ENCODE measurements at regions not wholly inside any gene's neighbourhood (a gene's known extent, or its start where the extent isn't known, plus 50 kb on each side); places are given as distances from the start of the nearest gene placed in this dataset.
A peak's percentile ranks its signal among the peaks of the same experiment; 100 is the strongest.
"Not testable (repeated sequence)": the region's sequence is repeated elsewhere in the genome, so short reads cannot be mapped to it uniquely, and the experiment has no call there.

GRCh38 chr2:181781078-181781786 is 100.9 kb upstream of the NEUROD1 start:
- H3K4me3 ChIP-seq, result no peak overlapping the region
- no peaks in the 10 kb centered on the region for H3K36me3 ChIP-seq
- H3K27me3 ChIP-seq, result no peaks in the 10 kb centered on the region
- DNase-seq, result no peak
- H3K9me3 ChIP-seq, result no peaks in the 10 kb centered on the region

DNA sequence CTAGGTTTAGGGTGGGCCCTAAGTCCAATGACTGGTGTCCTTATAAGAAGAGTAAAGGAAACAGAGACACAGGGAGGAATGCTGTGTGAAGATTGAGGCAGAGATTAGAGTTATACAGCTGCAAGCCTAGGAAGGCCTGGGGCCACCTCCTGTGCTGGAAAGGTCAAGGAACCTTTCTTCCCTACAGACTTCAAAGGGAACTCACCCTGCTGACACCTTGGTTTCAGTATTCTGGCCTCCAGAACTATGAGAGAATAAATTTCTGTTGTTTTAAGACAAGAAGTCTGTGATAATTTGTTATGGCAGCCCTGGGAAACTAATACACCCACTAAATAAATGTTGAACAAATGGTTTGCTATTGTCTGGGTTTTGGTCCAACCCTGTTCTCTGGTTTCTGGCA is 102.3 kb upstream of the NEUROD1 start:
- no peak overlapping the region for H3K4me3 ChIP-seq
- no peaks in the 10 kb centered on the region for H3K9me3 ChIP-seq
- no peaks in the 10 kb centered on the region for H3K36me3 ChIP-seq
- no peak for DNase-seq
- H3K27me3 ChIP-seq, result no peaks in the 10 kb centered on the region

- Histone ChIP-seq H3K9me3 (no peaks in the 10 kb centered on the region), H3K27me3 (no peaks in the 10 kb centered on the region), H3K4me3 (no peak overlapping the region), H3K36me3 (no peaks in the 10 kb centered on the region)
- DNase-seq, result peak; percentile 25
Observed at GRCh38 chr2:181784556-181784955, 104.2 kb upstream of the NEUROD1 start.

DNA sequence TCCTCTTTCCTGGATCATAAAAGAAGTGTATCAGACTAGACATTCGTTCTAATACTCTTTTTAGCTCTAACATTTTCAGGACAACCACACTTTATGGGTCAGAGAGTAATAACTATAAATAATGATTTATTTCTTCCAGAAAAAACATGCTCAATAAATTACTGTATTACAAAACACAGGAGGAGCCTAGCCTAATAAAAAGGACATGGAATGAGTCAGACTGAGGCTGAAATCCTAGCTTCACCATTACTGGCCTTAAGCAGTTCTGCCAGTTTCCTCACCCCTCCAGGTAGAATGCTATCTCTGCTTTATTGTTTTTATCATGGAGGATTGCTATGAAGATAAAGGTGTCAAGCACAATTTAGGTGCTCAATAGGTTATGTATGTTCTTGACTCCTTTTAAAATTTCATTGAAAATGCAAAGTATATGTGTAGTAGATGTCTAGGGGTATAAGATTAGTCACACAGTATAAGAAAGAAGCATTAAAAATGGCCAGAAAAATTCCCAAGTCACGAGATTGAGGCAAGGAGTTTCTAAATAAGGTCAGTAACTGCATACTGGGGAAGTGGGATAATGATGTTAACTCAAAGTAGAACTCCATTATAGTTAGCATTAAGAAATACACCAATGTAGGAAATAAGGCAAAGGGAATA is 105.5 kb upstream of the NEUROD1 start:
- Histone ChIP-seq H3K27me3 (no peaks in the 10 kb centered on the region), H3K4me3 (no peak overlapping the region), H3K36me3 (no peaks in the 10 kb centered on the region), H3K9me3 (no peaks in the 10 kb centered on the region)
- DNase-seq, result no peak

DNA sequence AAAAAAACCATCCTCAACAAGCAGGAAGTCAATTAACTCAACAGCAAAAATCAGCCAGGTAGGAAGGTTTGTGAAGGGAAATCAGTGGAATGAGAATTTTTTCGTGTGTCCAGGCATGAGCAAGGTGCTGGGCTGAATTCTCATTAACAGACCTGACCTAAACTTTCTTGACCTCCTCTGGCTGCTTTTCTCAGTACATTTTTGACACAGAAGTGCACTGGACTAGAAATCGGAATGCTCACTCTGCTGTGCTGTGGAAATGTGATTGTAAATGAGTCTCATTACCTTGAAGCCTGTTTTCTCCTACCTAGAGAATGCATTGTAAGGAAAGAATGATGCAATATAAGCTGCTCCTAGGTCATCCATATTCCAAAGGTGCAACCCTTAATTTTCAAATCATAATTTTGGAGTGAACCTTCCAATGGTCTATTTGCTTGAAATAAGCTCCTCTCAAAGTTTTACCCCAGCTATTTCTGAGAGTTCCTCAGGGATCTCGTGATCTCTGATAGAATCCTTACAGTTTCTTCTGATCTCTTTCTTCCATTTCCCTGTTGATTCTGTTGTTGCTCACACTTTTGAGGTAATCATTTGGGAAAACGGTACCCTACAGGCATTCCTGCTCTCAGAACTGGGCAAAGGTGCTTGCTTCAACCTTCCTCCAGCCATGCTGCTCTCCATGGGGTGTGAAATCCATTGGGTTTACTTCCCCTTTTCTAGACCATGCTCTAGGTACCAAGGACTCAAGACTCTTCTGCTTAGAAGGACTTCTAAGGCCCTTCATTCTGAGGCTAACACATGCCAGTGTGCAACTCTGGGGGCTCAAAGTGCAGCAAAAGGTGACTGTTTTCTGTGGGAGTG is 104.9 kb upstream of the ITPRID2 start:
- Histone ChIP-seq H3K4me3 (no peak overlapping the region), H3K27me3 (no peaks in the 10 kb centered on the region), H3K9me3 (no peaks in the 10 kb centered on the region), H3K36me3 (no peaks in the 10 kb centered on the region)
- DNase-seq, result no peak

- Histone ChIP-seq H3K4me3 (no peak overlapping the region), H3K27me3 (no peaks in the 10 kb centered on the region), H3K36me3 (no peaks in the 10 kb centered on the region), H3K9me3 (no peaks in the 10 kb centered on the region; the same call in 1 of the 2 replicates)
- DNase-seq, result no peak
Observed at GRCh38 chr2:181787310-181788048, 104.1 kb upstream of the ITPRID2 start.

DNA sequence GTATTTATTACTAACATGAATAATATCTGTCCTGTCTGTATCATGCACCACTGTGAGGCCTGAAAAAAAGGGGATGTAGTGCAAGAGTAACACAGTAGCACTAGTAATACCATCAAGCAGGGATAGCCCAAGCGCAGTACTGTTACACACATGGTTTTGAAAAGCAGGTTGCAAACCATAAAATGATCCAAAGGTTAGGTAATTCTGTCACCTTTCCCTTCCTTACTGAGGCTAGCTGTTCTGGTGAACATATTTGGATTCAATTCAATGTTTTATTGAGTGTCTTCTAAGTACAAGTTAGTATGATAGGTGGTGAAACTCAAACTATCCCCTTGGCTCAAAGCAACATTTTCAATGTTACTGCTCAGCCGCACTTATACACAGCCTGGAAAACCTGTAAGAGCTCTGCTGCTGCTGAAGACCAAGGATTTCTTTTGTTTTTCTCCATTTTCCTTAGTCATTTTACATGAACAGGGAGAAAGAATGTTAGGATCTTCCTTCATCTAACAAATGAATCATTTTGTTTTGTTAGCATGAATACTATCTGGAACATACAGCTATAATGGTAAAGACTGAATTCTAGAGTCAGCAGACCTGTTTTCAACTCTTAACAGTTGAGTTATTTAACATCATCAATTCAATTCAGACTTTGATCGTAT is 102.5 kb upstream of the ITPRID2 start:
- no peaks in the 10 kb centered on the region for H3K27me3 ChIP-seq
- H3K9me3 ChIP-seq, result no peaks in the 10 kb centered on the region; the same call in 1 of the 2 replicates
- H3K4me3 ChIP-seq, result no peak overlapping the region
- H3K36me3 ChIP-seq, result no peaks in the 10 kb centered on the region
- no peak for DNase-seq

DNA sequence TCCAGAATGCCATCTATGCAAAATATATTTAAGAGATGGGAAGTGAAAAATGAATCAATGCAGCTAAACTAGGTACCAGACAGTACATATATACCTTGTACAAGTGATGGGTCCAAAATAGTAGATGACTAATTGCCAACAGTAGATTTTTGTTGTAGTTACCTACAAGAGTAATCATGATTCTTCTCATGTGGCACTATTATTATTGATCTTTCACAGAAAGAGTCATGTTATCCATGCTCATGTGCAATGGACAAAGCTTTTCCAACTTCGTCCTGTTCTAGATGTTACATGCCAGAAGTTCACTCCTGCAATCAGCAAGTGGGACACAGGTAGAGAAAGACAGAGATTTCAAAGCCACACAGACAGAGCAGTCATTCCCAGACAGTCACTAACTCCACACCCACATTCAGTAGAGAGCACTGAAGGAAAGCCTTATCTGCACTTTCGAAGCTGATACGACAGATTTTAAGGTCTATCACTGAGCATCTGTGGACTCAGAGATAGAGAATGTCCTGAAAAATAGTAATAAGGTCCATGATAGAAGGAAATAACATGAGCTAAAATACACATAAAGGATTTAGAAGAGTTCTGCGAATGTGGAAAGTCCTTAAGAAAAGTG is 101.6 kb upstream of the ITPRID2 start:
- Histone ChIP-seq H3K36me3 (no peaks in the 10 kb centered on the region), H3K27me3 (no peaks in the 10 kb centered on the region), H3K4me3 (no peak overlapping the region), H3K9me3 (no peaks in the 10 kb centered on the region; the same call in 1 of the 2 replicates)
- DNase-seq, result no peak

DNA sequence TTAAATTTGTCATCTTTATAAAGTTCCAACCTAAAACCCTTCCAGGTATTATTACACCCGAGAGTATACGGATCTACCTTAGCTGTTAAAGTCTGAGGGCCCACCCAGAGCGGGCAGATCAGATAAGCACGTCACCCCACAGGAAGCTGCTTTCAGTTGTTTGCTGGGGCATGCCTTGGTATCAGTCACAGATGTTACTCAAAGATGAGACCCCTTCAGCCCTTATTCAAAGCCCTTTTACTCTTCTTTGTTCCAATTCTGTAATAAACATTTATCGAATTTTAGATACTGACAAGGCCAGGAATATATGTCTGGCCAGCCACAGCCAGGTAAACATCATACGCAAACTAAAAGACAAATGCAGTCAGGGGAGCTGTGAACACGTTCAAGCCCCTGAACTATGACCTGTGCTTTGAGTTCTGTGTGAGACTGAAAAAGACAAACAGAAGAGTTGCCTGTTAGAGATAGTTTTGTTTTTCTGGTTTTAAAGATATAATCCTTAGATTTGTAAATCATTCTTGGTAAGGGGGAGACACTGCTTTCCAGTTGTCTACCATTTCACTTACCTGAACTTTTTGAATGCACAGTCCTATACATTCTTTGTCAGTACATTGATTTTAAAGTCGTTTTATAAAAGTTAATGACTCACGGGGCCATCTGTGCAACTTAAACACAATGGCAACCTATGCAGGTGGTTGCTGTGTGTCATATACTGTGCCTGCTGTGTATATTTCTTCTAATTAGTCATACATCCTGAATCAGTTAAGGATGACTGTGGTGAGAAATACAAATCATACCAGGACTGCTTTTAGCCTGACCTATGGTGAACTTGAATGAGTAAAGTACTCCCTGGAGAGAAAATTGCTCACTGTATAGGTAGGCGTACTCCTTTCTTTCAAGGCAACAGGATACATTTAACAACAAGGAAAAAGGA is 100.5 kb upstream of the ITPRID2 start:
- Histone ChIP-seq H3K36me3 (no peaks in the 10 kb centered on the region), H3K27me3 (no peaks in the 10 kb centered on the region), H3K4me3 (no peak overlapping the region), H3K9me3 (no peaks in the 10 kb centered on the region; the same call in 1 of the 2 replicates)
- peak; percentile 57 for DNase-seq

DNA sequence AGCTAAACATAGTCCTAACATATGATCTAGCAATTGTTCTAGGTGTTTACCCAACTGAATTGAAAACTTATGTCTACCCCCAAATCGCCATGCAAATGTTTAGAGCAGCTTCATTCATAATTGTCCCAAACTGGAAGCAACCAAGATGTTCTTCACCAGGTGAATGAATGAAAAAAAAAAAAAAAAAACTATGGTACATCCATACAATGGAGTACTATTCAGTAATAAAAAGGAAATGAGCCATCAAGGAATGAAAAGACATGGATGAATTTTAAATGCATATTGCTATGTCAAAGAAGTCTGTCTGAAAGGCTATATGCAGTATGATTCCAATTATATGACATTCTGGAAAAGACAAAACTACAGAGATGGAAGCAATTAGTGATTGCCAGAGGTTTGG is 98.6 kb upstream of the ITPRID2 start:
- Histone ChIP-seq H3K27me3 (no peaks in the 10 kb centered on the region), H3K36me3 (no peaks in the 10 kb centered on the region)

DNA sequence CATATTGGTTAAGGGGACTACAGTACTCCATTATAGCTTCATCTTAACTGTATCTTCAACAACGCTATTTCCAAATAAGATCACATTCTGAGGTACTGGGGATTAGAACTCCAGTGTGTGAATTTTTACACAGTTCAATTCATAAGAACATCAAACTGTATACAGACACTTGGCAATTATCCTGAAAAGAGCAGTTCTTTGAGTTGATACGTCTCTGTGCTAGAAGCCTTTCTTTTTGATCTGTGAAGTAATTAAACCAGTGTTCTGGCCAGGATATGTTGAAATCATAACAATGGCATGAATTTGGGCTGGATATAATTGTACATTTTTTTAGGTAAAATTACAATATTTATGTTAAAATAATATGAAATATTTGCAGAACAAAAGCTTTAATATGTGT is 93.5 kb upstream of the ITPRID2 start:
- no peak overlapping the region for H3K4me3 ChIP-seq
- H3K9me3 ChIP-seq, result peaks cover 13% of the 10 kb centered on the region
- no peak for DNase-seq
- H3K27me3 ChIP-seq, result no peaks in the 10 kb centered on the region
- H3K36me3 ChIP-seq, result no peaks in the 10 kb centered on the region

More for the DNA sequence above, 98.6 kb upstream of the ITPRID2 start:
- no peak for DNase-seq
- Histone ChIP-seq H3K4me3 (no peak overlapping the region), H3K9me3 (no peaks in the 10 kb centered on the region; the same call in 1 of the 2 replicates)

DNA sequence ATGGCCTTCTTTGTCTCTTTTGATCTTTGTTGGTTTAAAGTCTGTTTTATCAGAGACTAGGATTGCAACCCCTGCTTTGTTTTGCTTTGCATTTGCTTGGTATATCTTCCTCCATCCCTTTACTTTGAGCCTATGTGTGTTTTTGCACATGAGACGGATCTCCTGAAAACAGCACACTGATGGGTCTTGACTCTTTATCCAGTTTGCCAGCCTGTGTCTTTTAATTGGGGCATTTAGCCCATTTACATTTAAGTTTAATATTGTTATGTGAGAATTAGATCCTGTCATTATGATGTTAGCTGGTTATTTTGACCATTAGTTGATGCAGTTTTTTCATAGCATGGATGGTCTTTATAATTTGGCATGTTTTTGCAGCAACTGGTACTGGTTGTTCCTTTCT is 89.2 kb upstream of the ITPRID2 start:
- DNase-seq, H3K4me3 ChIP-seq, H3K36me3 ChIP-seq: not testable (repeated sequence)

DNA sequence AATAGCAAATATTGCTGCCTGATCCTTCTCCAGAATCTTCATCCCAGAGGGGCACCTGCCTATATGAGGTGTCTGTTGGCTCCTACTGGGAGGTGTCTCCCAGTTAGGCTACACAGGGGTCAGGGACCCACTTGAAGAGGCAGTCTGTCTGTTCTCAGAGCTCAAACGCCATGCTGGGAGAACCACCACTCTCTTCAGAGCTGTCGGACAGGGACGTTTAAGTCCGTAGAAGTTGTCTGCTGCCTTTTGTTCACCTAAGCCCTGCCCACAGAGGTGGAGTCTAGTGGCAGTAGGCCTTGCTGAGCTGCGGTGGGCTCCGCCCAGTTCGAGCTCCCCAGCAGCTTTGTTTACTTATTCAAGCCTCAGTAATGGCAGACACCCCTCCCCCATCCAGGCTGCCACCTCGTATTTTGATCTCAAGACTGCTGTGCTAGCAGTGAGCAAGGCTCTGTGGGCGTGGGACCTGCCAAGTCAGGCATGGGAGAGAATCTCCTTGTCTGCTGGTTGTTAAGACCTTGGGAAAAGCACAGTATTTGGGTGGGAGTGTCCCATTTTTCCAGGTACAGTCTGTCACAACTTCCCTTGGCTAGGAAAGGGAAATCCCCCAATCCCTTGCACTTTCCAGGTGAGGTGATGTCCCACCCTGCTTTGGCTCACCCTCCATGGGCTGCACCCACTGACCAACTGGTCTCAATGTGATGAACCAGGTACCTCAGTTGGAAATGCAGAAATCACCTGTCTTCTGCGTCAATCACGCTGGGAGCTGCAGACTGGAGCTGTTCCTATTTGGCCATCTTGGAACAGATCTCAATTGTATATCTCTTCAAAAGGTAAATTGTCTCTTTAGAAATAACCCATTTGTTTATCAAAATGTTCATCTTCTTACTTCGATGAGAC is 87.4 kb upstream of the ITPRID2 start:
- not testable (repeated sequence) for H3K27me3 ChIP-seq, DNase-seq, H3K36me3 ChIP-seq, H3K4me3 ChIP-seq
- H3K9me3 ChIP-seq, result peaks cover 16% of the 10 kb centered on the region

More for the DNA sequence above, 89.2 kb upstream of the ITPRID2 start:
- peaks cover 16% of the 10 kb centered on the region for H3K9me3 ChIP-seq
- H3K27me3 ChIP-seq, result not testable (repeated sequence)
